Astrocyte (in vitro differentiated cells and primary cell): ENCODE measurements at regions not wholly inside any gene's neighbourhood (a gene's known extent, or its start where the extent isn't known, plus 50 kb on each side); places are given as distances from the start of the nearest gene placed in this dataset.
"Not testable (repeated sequence)": the region's sequence is repeated elsewhere in the genome, so short reads cannot be mapped to it uniquely, and the experiment has no call there.

Experiments
- EZH2 ChIP-seq: IDR thresholded peaks from 2 replicates; pipeline ENCODE4 v1.6.1; 2012; ENCODE audit warnings: mild to moderate bottlenecking, low read length, inconsistent platforms; ENCODE audit not compliant: insufficient read depth
- TF ChIP-seq, protein P1 (sequence below): IDR thresholded peaks from 2 replicates; pipeline ENCODE4 v1.5.1; 2011; ENCODE audit warnings: low read depth, mild to moderate bottlenecking, inconsistent platforms, low read length, moderate library complexity; ENCODE audit not compliant: insufficient read depth

DNA sequence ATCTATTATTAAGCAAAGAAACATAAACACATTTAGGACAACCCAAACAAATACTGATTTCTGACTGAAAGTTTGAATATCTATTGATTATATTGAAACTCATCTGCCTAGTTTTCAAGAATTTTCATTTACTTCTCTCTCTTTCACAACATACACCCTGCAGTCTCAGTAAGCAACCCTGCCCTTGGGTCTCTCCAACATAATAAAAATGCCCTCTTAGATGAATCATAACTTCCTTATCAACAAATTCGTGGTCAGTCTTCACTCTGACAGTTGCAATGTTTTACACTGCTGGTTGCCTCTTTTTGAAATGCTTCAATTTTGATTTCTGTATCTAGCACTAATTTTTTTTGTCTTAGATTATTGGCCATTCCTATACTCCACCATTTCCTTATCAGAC lies 122.0 kb downstream of the DDX11 start:
- TF ChIP-seq, protein P1, sequence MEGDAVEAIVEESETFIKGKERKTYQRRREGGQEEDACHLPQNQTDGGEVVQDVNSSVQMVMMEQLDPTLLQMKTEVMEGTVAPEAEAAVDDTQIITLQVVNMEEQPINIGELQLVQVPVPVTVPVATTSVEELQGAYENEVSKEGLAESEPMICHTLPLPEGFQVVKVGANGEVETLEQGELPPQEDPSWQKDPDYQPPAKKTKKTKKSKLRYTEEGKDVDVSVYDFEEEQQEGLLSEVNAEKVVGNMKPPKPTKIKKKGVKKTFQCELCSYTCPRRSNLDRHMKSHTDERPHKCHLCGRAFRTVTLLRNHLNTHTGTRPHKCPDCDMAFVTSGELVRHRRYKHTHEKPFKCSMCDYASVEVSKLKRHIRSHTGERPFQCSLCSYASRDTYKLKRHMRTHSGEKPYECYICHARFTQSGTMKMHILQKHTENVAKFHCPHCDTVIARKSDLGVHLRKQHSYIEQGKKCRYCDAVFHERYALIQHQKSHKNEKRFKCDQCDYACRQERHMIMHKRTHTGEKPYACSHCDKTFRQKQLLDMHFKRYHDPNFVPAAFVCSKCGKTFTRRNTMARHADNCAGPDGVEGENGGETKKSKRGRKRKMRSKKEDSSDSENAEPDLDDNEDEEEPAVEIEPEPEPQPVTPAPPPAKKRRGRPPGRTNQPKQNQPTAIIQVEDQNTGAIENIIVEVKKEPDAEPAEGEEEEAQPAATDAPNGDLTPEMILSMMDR = not testable (repeated sequence)
- not testable (repeated sequence) for TF ChIP-seq EZH2
